Upper lobe of left lung (tissue), 6 donors: ENCODE measurements at regions not wholly inside any gene's neighbourhood (a gene's known extent, or its start where the extent isn't known, plus 50 kb on each side); places are given as distances from the start of the nearest gene placed in this dataset.

Experiments used
- ATAC-seq, 2 donors: fragments of 200-7000 bp; cut with Tn5 transposase; one replicate each; pipeline ENCODE4 v1.9.1; 2022; ENCODE audit warnings: mild to moderate bottlenecking in 2 of 2, moderate library complexity in 2 of 2; ENCODE audit not compliant: low FRiP score in 2 of 2
- DNase-seq, 2 donors: peaks; one replicate each; pipeline ENCODE4 v3.0.0-alpha.2; 2019 to 2020
- H3K27ac ChIP-seq, 4 donors: fragments of 200-600 bp; sonication (generic); one replicate each; pipeline ENCODE4 v1.5.1; 2016 to 2019
- H3K27me3 ChIP-seq, 4 donors: fragments of 200-600 bp; sonication (generic); one replicate each; pipeline ENCODE4 v1.5.1; 2017 to 2019
- H3K36me3 ChIP-seq, 4 donors: fragments of 200-600 bp; sonication (generic); one replicate each; pipeline ENCODE4 v1.5.1; 2016 to 2019
- H3K4me1 ChIP-seq, 4 donors: fragments of 200-600 bp; sonication (generic); one replicate each; pipeline ENCODE4 v1.5.1; 2018 to 2019
- H3K4me3 ChIP-seq, 4 donors: fragments of 200-600 bp; sonication (generic); one replicate each; pipeline ENCODE4 v1.5.1; 2017 to 2019; ENCODE audit warnings: mild to moderate bottlenecking in 2 of 4, moderate library complexity in 1 of 4
- H3K9me3 ChIP-seq, 4 donors: fragments of 200-600 bp; sonication (generic); one replicate each; pipeline ENCODE4 v1.5.1; 2018 to 2019
- CTCF ChIP-seq, 6 experiments: fragments of 450-650 bp in 4 of 6; fragments of 200-600 bp in 2 of 6; sonication (generic) in 2 of 6; IDR thresholded peaks; one replicate each; pipeline ENCODE4 v1.5.1; 2016 to 2019; ENCODE audit warnings: antibody characterized with exemption in 6 of 6
- EP300 ChIP-seq, 4 donors: sonication (generic); formaldehyde crosslinking; IDR thresholded peaks; one replicate each; pipeline ENCODE4 v1.5.1; 2017; ENCODE audit warnings: antibody characterized with exemption in 4 of 4, control low read depth in 2 of 4
- POLR2A ChIP-seq, 4 donors: fragments of 450-650 bp; IDR thresholded peaks; one replicate each; pipeline ENCODE4 v1.5.1; 2016 to 2017; ENCODE audit warnings: antibody characterized with exemption in 4 of 4, mild to moderate bottlenecking in 2 of 4
- POLR2AphosphoS5 ChIP-seq, 2 donors: sonication (generic); formaldehyde crosslinking; IDR thresholded peaks; one replicate each; pipeline ENCODE4 v1.5.1; 2017; ENCODE audit warnings: antibody characterized with exemption in 2 of 2
- WGBS, 2 donors: methylation state at CpG; one replicate each; pipeline ENCODE4 v1.1.5; 2017 to 2018; 5-methylcytosine and 5-hydroxymethylcytosine counted together
- donor health status: DM: no; HTN: no; CAD: no; lungs with moderate emphysema.
- donor health status: DM: no; HTN: yes; CAD: no; lungs with severe emphysema.

- no peaks in the 10 kb centered on the region for H3K27me3 ChIP-seq
- H3K27ac ChIP-seq, result peak overlapping the region in 2 of 4 donors; percentile 19 to 21
- DNase-seq, result no peak
- peak in 1 of 2 donors; percentile 60 for ATAC-seq
- 85 to 100% methylated on average over 1 of the region's 1 CpG for WGBS, 2 donors
- no peak overlapping the region for H3K4me3 ChIP-seq
- no peaks in the 10 kb centered on the region for H3K9me3 ChIP-seq
- no peaks in the 10 kb centered on the region for H3K36me3 ChIP-seq
- TF ChIP-seq POLR2A (IDR thresholded peaks at IDR 0.05), result no peak
- no peak for TF ChIP-seq POLR2AphosphoS5 (IDR thresholded peaks at IDR 0.05)
- no peak for TF ChIP-seq EP300 (IDR thresholded peaks at IDR 0.05)
- TF ChIP-seq CTCF (IDR thresholded peaks at IDR 0.05), result no peak
- H3K4me1 ChIP-seq, result no peaks in the 10 kb centered on the region
Observed at GRCh38 chr3:101950985-101951733, 101.8 kb downstream of the NFKBIZ start.

- Histone ChIP-seq H3K36me3 (no peaks in the 10 kb centered on the region), H3K27ac (no peak overlapping the region), H3K4me3 (no peak overlapping the region), H3K4me1 (no peaks in the 10 kb centered on the region), H3K9me3 (no peaks in the 10 kb centered on the region), H3K27me3 (no peaks in the 10 kb centered on the region)
- TF ChIP-seq POLR2A (IDR thresholded peaks at IDR 0.05) (no peak), CTCF (IDR thresholded peaks at IDR 0.05) (no peak), EP300 (IDR thresholded peaks at IDR 0.05) (no peak), POLR2AphosphoS5 (IDR thresholded peaks at IDR 0.05) (no peak)
- DNase-seq, result no peak
- ATAC-seq, result no peak
- WGBS, 2 donors, result 67 to 70% methylated on average over 6 of the region's 6 CpGs
Observed at GRCh38 chr3:101954361-101954760, 105.0 kb downstream of the NFKBIZ start.

- no peak for DNase-seq
- ATAC-seq, result no peak
- H3K36me3 ChIP-seq, result no peaks in the 10 kb centered on the region
- H3K4me3 ChIP-seq, result no peak overlapping the region
- no peaks in the 10 kb centered on the region for H3K27me3 ChIP-seq
- no peaks in the 10 kb centered on the region for H3K4me1 ChIP-seq
- WGBS, 2 donors, result 28% methylated on average over 3 of the region's 3 CpGs
- no peak for TF ChIP-seq EP300 (IDR thresholded peaks at IDR 0.05)
- no peak for TF ChIP-seq CTCF (IDR thresholded peaks at IDR 0.05)
- no peak for TF ChIP-seq POLR2AphosphoS5 (IDR thresholded peaks at IDR 0.05)
- TF ChIP-seq POLR2A (IDR thresholded peaks at IDR 0.05), result no peak
- H3K9me3 ChIP-seq, result no peaks in the 10 kb centered on the region
- H3K27ac ChIP-seq, result no peak overlapping the region
Observed at GRCh38 chr3:101954936-101955335, 105.6 kb downstream of the NFKBIZ start.

GRCh38 chr3:101962055-101962454, 112.7 kb downstream of the NFKBIZ start:
- no peaks in the 10 kb centered on the region for H3K4me1 ChIP-seq
- ATAC-seq (no peak), DNase-seq (no peak)
- H3K27me3 ChIP-seq, result no peaks in the 10 kb centered on the region
- no peaks in the 10 kb centered on the region for H3K9me3 ChIP-seq
- no peaks in the 10 kb centered on the region for H3K36me3 ChIP-seq
- H3K27ac ChIP-seq, result no peak overlapping the region
- WGBS, 2 donors, result 71 to 73% methylated on average over 1 of the region's 1 CpG
- no peak for TF ChIP-seq POLR2A (IDR thresholded peaks at IDR 0.05)
- TF ChIP-seq CTCF (IDR thresholded peaks at IDR 0.05), result no peak
- TF ChIP-seq EP300 (IDR thresholded peaks at IDR 0.05), result no peak
- no peak for TF ChIP-seq POLR2AphosphoS5 (IDR thresholded peaks at IDR 0.05)
- no peak overlapping the region for H3K4me3 ChIP-seq

GRCh38 chr3:101963902-101964362, 114.6 kb downstream of the NFKBIZ start:
- no peaks in the 10 kb centered on the region for H3K36me3 ChIP-seq
- no peak overlapping the region for H3K4me3 ChIP-seq
- H3K27me3 ChIP-seq, result no peaks in the 10 kb centered on the region
- TF ChIP-seq POLR2AphosphoS5 (IDR thresholded peaks at IDR 0.05) (no peak), CTCF (IDR thresholded peaks at IDR 0.05) (no peak), EP300 (IDR thresholded peaks at IDR 0.05) (no peak), POLR2A (IDR thresholded peaks at IDR 0.05) (no peak)
- no peaks in the 10 kb centered on the region for H3K4me1 ChIP-seq
- no peaks in the 10 kb centered on the region for H3K9me3 ChIP-seq
- no peak overlapping the region for H3K27ac ChIP-seq
- ATAC-seq, result peak in 1 of 2 donors; percentile 75
- no peak for DNase-seq
- WGBS, 2 donors, result 68 to 87% methylated on average over 3 of the region's 3 CpGs
